Body of pancreas (tissue), 4 donors: ENCODE measurements at regions not wholly inside any gene's neighbourhood (a gene's known extent, or its start where the extent isn't known, plus 50 kb on each side); places are given as distances from the start of the nearest gene placed in this dataset.

ENCODE experiments used
- POLR2A ChIP-seq, 3 donors: fragments of 450-650 bp; IDR thresholded peaks; one replicate each; pipeline ENCODE4 v1.6.1; 2016; ENCODE audit warnings: antibody characterized with exemption in 3 of 3, mild to moderate bottlenecking in 2 of 3
- TF ChIP-seq, protein P1 (sequence below), 7 experiments: fragments of 450-650 bp in 4 of 7; fragments of 200-600 bp in 3 of 7; sonication (generic) in 3 of 7; IDR thresholded peaks; one replicate each; pipeline ENCODE4 v1.5.1; 2016 to 2019; ENCODE audit warnings: antibody characterized with exemption in 7 of 7

DNA sequence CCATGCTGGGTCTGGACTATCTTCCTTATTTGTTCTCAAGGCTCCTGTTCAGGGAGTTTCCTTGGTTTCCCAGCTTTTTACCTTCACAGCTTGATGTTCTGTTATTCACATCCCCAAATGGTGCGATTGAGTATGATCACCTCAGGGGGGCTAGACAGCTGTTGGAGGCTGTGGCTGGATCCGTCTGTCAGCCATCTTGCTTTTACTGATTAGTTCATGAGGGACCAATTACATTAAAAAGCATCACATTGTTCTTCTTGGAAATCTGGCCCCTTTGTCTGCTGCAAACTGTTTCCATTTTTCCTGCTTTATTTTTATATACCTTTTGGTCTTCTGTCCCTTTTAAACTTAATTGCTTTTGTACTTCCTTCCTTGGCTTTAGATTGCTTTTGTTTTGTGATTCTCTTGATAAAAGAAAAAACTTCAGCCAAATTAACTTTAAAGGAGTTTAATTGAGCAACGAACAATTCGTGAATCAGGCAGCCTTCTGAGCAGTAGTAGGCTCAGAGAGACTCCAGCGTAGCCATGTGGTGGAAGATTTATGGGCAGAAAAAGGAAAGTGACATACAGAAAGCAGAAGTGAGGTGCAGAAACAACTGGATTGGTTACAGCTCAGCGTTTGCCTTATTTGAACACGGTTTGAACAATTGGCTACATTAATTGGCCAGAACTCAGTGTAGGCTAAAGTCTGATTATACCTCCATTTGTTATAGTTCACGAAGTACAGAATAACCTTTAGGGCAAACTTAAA lies 208.7 kb downstream of the AEBP2 start:
- no peak for TF ChIP-seq POLR2A (IDR thresholded peaks at IDR 0.05)
- TF ChIP-seq, protein P1, sequence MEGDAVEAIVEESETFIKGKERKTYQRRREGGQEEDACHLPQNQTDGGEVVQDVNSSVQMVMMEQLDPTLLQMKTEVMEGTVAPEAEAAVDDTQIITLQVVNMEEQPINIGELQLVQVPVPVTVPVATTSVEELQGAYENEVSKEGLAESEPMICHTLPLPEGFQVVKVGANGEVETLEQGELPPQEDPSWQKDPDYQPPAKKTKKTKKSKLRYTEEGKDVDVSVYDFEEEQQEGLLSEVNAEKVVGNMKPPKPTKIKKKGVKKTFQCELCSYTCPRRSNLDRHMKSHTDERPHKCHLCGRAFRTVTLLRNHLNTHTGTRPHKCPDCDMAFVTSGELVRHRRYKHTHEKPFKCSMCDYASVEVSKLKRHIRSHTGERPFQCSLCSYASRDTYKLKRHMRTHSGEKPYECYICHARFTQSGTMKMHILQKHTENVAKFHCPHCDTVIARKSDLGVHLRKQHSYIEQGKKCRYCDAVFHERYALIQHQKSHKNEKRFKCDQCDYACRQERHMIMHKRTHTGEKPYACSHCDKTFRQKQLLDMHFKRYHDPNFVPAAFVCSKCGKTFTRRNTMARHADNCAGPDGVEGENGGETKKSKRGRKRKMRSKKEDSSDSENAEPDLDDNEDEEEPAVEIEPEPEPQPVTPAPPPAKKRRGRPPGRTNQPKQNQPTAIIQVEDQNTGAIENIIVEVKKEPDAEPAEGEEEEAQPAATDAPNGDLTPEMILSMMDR (IDR thresholded peaks at IDR 0.05), result no peak
